ENCODE measurements at regions not wholly inside any gene's neighbourhood (a gene's known extent, or its start where the extent isn't known, plus 50 kb on each side); places are given as distances from the start of the nearest gene placed in this dataset.

DNA sequence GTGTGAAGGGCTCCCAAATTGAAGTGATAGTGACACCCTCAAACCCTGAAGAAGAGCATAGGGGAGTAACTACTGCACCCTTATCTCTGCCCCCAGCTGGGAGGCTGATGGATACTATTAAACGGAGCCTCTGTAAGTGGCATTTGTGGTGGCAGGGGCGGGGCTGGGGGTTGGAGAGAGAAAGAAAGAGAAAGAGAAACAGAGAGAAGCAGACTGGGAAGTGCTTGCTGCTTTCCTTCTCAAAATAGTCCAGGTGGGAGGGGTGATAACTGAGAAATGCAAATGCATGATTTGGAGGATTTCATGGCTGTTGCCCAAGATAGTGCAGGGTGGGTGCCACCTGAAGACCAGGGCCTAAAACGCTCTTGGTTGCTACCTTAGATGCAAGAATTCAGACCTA lies 253.5 kb upstream of the GATB start:
- TF ChIP-seq, protein P1, sequence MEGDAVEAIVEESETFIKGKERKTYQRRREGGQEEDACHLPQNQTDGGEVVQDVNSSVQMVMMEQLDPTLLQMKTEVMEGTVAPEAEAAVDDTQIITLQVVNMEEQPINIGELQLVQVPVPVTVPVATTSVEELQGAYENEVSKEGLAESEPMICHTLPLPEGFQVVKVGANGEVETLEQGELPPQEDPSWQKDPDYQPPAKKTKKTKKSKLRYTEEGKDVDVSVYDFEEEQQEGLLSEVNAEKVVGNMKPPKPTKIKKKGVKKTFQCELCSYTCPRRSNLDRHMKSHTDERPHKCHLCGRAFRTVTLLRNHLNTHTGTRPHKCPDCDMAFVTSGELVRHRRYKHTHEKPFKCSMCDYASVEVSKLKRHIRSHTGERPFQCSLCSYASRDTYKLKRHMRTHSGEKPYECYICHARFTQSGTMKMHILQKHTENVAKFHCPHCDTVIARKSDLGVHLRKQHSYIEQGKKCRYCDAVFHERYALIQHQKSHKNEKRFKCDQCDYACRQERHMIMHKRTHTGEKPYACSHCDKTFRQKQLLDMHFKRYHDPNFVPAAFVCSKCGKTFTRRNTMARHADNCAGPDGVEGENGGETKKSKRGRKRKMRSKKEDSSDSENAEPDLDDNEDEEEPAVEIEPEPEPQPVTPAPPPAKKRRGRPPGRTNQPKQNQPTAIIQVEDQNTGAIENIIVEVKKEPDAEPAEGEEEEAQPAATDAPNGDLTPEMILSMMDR (conservative IDR thresholded peaks at IDR 0.05 in 1 of 2, IDR thresholded peaks at IDR 0.05 in 1 of 2; ENCODE audit: extremely low read depth in 1 of 2, insufficient read depth in 1 of 2, low read depth in 1 of 2, low read length in 2 of 2): no peak
- TF ChIP-seq EZH2 (IDR thresholded peaks at IDR 0.05; ENCODE audit: borderline replicate concordance, low read length): no peak
